Pancreas (tissue), 10 donors: ENCODE measurements at regions not wholly inside any gene's neighbourhood (a gene's known extent, or its start where the extent isn't known, plus 50 kb on each side); places are given as distances from the start of the nearest gene placed in this dataset.

Source experiments
- ATAC-seq, 4 donors: fragments of 200-7000 bp; cut with Tn5 transposase; one replicate each; pipeline versions ENCODE4 v1.8.0 to v1.9.1; 2020; ENCODE audit warnings: mild to moderate bottlenecking in 4 of 4, moderate library complexity in 4 of 4
- DNase-seq, 6 donors: peaks; one replicate each; pipeline ENCODE4 v3.0.0-alpha.2; 2020
- FAIRE-seq: peaks from 2 replicates; lab custom pipeline; 2012; peaks lifted over from hg19 to GRCh38; lab: Jason Lieb, UNC
- H3K27ac ChIP-seq, 4 donors: fragments of 200-600 bp; sonication (generic); 1 replicate in 3 of 4; 2 replicates in 1 of 4; pipeline versions ENCODE4 v1.5.0 to v1.8.0; 2020
- H3K27me3 ChIP-seq, 4 donors: fragments of 200-600 bp; one replicate each; pipeline ENCODE4 v1.8.0; 2021
- H3K36me3 ChIP-seq, 3 donors: fragments of 200-600 bp; sonication (generic) in 1 of 3; one replicate each; pipeline versions ENCODE4 v1.5.0 to v1.8.0; 2020 to 2021
- H3K4me1 ChIP-seq, 3 donors: fragments of 200-600 bp; one replicate each; pipeline ENCODE4 v1.8.0; 2021
- H3K4me3 ChIP-seq, 4 donors: fragments of 200-600 bp; sonication (generic) in 2 of 4; one replicate each; pipeline versions ENCODE4 v1.5.0 to v1.8.0; 2020 to 2021
- H3K9me3 ChIP-seq, 4 donors: fragments of 200-600 bp; one replicate each; pipeline ENCODE4 v1.8.0; 2021
- CTCF ChIP-seq, 4 donors: fragments of 200-600 bp; sonication (generic) in 3 of 4; IDR thresholded peaks; one replicate each; pipeline versions ENCODE4 v1.5.0 to v1.8.0; 2021; ENCODE audit warnings: antibody characterized with exemption in 4 of 4
- whole genome bisulfite sequencing, 2 donors: extraction: QIAGEN DNeasy Blood & Tissue Kit; methylation state at CpG; one replicate each; pipeline ENCODE4 v1.1.7; 2013; 5-methylcytosine and 5-hydroxymethylcytosine counted together
- intact Hi-C, 3 donors: fragments of 100-400 bp; cut with DNase I; formaldehyde crosslinking; loops; one replicate each; pipeline versions ENCODE4 v1.11.1 to v1.14.2; 2022
- donor health status: healthy with polysubstance abuse.
- donor health status: DM: no; HTN: no; CAD: no; lungs with moderate emphysema.
- donor health status: DM: no; HTN: no; CAD: no.
- donor health status: control.
- donor health status: control.
- donor health status: Bipolar disorder and iron deficiency.
- donor health status: DM: yes; HTN: yes; CAD: no.
- donor health status: DM: no; HTN: no; CAD: no.
- donor health status: DM: no; HTN: no; CAD: no.
- donor health status: DM: yes; HTN: yes; CAD: no.

- no peak for TF ChIP-seq CTCF (IDR thresholded peaks at IDR 0.05)
- intact Hi-C loops, result no loop called here
- Histone ChIP-seq H3K36me3 (no peaks in the 10 kb centered on the region), H3K4me3 (no peak overlapping the region), H3K4me1 (no peaks in the 10 kb centered on the region), H3K27me3 (no peaks in the 10 kb centered on the region), H3K27ac (no peak overlapping the region), H3K9me3 (no peaks in the 10 kb centered on the region)
- 78 to 79% methylated on average over 2 of the region's 2 CpGs for WGBS, 2 donors
- DNase-seq (no peak), FAIRE-seq (no peak), ATAC-seq (peak in 2 of 4 donors; percentile 52 to 71)
These were observed 122.5 kb downstream of the SPATA18 start for GRCh38 chr4:52173470-52174045.

- DNase-seq (no peak), FAIRE-seq (no peak), ATAC-seq (no peak)
- Histone ChIP-seq H3K36me3 (no peaks in the 10 kb centered on the region), H3K27ac (no peak overlapping the region), H3K27me3 (no peaks in the 10 kb centered on the region), H3K4me1 (no peaks in the 10 kb centered on the region), H3K4me3 (no peak overlapping the region), H3K9me3 (no peaks in the 10 kb centered on the region)
- TF ChIP-seq CTCF (IDR thresholded peaks at IDR 0.05), result no peak
- intact Hi-C loops, result no loop called here
- WGBS, 2 donors, result 27 to 30% methylated on average over 1 of the region's 1 CpG
These were observed 136.5 kb downstream of the SPATA18 start for GRCh38 chr4:52187603-52188002.

- FAIRE-seq (no peak), ATAC-seq (no peak), DNase-seq (no peak)
- TF ChIP-seq CTCF (IDR thresholded peaks at IDR 0.05), result no peak
- H3K4me3 ChIP-seq, result no peak overlapping the region
- H3K9me3 ChIP-seq, result no peaks in the 10 kb centered on the region
- H3K27me3 ChIP-seq, result no peaks in the 10 kb centered on the region
- H3K36me3 ChIP-seq, result no peaks in the 10 kb centered on the region
- WGBS, 2 donors, result 53 to 61% methylated on average over 2 of the region's 2 CpGs
- H3K4me1 ChIP-seq, result no peaks in the 10 kb centered on the region
- H3K27ac ChIP-seq, result no peak overlapping the region
- intact Hi-C loops, result no loop called here
These were observed 140.9 kb downstream of the SPATA18 start for GRCh38 chr4:52192001-52192400.

GRCh38 chr4:52192721-52193135 is 141.6 kb downstream of the SPATA18 start:
- Histone ChIP-seq H3K27me3 (no peaks in the 10 kb centered on the region), H3K4me1 (no peaks in the 10 kb centered on the region), H3K4me3 (no peak overlapping the region), H3K27ac (no peak overlapping the region), H3K9me3 (no peaks in the 10 kb centered on the region), H3K36me3 (no peaks in the 10 kb centered on the region)
- ATAC-seq (peak in 2 of 4 donors; percentile 15 to 49), FAIRE-seq (no peak), DNase-seq (no peak)
- TF ChIP-seq CTCF (IDR thresholded peaks at IDR 0.05), result no peak
- 33 to 47% methylated on average over 6 of the region's 6 CpGs for WGBS, 2 donors
- intact Hi-C loops, result no loop called here

GRCh38 chr4:52195869-52196268 is 144.8 kb downstream of the SPATA18 start:
- FAIRE-seq (no peak), DNase-seq (no peak), ATAC-seq (no peak)
- Histone ChIP-seq H3K4me3 (no peak overlapping the region), H3K27me3 (no peaks in the 10 kb centered on the region), H3K4me1 (no peaks in the 10 kb centered on the region), H3K36me3 (no peaks in the 10 kb centered on the region), H3K9me3 (no peaks in the 10 kb centered on the region), H3K27ac (no peak overlapping the region)
- no peak for TF ChIP-seq CTCF (IDR thresholded peaks at IDR 0.05)
- 48 to 65% methylated on average over 5 of the region's 5 CpGs for WGBS, 2 donors
- intact Hi-C loops, result no loop called here
